A549 (cell line): ENCODE measurements at regions not wholly inside any gene's neighbourhood (a gene's known extent, or its start where the extent isn't known, plus 50 kb on each side); places are given as distances from the start of the nearest gene placed in this dataset.
"Not testable (repeated sequence)": the region's sequence is repeated elsewhere in the genome, so short reads cannot be mapped to it uniquely, and the experiment has no call there.

ENCODE experiments used
- ATAC-seq, 2 experiments: fragments of 200-7000 bp in 1 of 2; fragments of >200 bp in 1 of 2; cut with Nextera tagmentation in 1 of 2; cut with Tn5 transposase in 1 of 2; 3 replicates each; pipeline versions ENCODE4 v1.8.0 to v1.9.1; 2018 to 2020; ENCODE audit warnings: mild to moderate bottlenecking in 1 of 2, moderate library complexity in 1 of 2
- CTCF ChIA-PET: fragments of 300-600 bp; sonication (Branson Sonifier 250); formaldehyde crosslinking; extraction: SDS; loops from one replicate; lab custom pipeline; 2021; ENCODE audit warnings: antibody characterized with exemption, inconsistent platforms; lab: Yijun Ruan, JAX
- POLR2A ChIA-PET: fragments of 350-600 bp; formaldehyde crosslinking; extraction: SDS; loops from one replicate; lab custom pipeline; 2021; ENCODE audit warnings: antibody characterized with exemption, inconsistent platforms; lab: Yijun Ruan, JAX
- DNase-seq, 2 experiments: peaks; one replicate each; pipeline versions ENCODE4 v3.0.0 to v3.0.0-alpha.2; 2011 to 2016; ENCODE audit warnings: low read depth in 1 of 2, low spot score in 1 of 2
- FAIRE-seq: peaks from 2 replicates; lab custom pipeline; 2011; peaks lifted over from hg19 to GRCh38; lab: Jason Lieb, UNC
- H3K27ac ChIP-seq, 2 experiments: fragments of >200 bp; sonication (Bioruptor Twin); formaldehyde crosslinking; 3 replicates each; pipeline ENCODE4 v1.5.1; 2016 to 2017
- H3K4me1 ChIP-seq: fragments of >200 bp; sonication (Bioruptor Twin); formaldehyde crosslinking; 3 replicates; pipeline ENCODE4 v1.6.1; 2016
- H3K4me2 ChIP-seq: fragments of >200 bp; sonication (Bioruptor Twin); formaldehyde crosslinking; 3 replicates; pipeline ENCODE4 v1.6.1; 2016
- H3K4me3 ChIP-seq: fragments of >200 bp; sonication (Bioruptor Twin); formaldehyde crosslinking; 3 replicates; pipeline ENCODE4 v1.5.1; 2016
- H3K9me3 ChIP-seq: fragments of >200 bp; sonication (Bioruptor Twin); formaldehyde crosslinking; 3 replicates; pipeline ENCODE4 v1.6.1; 2016
- CHD2 ChIP-seq: fragments of 150-350 bp; IDR thresholded peaks from 2 replicates; pipeline ENCODE4 v1.6.1; 2014; ENCODE audit warnings: low read length; ENCODE audit not compliant: partially characterized antibody
- EHF ChIP-seq: fragments of 250-450 bp; sonication (Bioruptor Pico); IDR thresholded peaks from 2 replicates; pipeline ENCODE4 v1.5.0; 2020; ENCODE audit warnings: mild to moderate bottlenecking
- ESRRA ChIP-seq: fragments of 150-350 bp; IDR thresholded peaks from 2 replicates; pipeline ENCODE4 v1.6.1; 2014; ENCODE audit warnings: mild to moderate bottlenecking, low read length, borderline replicate concordance
- HEYL ChIP-seq: fragments of 250-450 bp; sonication (Bioruptor Pico); IDR thresholded peaks from 2 replicates; pipeline ENCODE4 v1.8.0; 2021; ENCODE audit warnings: mild to moderate bottlenecking, moderate library complexity
- JUN ChIP-seq, 2 experiments: fragments of >200 bp; sonication (Bioruptor Twin); formaldehyde crosslinking; IDR thresholded peaks; 2 replicates in 1 of 2; 3 replicates in 1 of 2; pipeline ENCODE4 v1.6.1; 2016 to 2017
- KDM5A ChIP-seq: fragments of 200-600 bp; sonication (generic); IDR thresholded peaks from 2 replicates; pipeline ENCODE4 v1.6.1; 2016; ENCODE audit warnings: antibody characterized with exemption, mild to moderate bottlenecking
- MAFK ChIP-seq: fragments of 450-650 bp; IDR thresholded peaks from 2 replicates; pipeline ENCODE4 v1.6.1; 2014; ENCODE audit not compliant: partially characterized antibody
- MYC ChIP-seq: IDR thresholded peaks from 2 replicates; pipeline ENCODE4 v1.6.1; 2012; ENCODE audit warnings: mild to moderate bottlenecking, inconsistent platforms, low read length, improper control_type of control experiment, borderline replicate concordance
- NFE2L2 ChIP-seq: fragments of 150-350 bp; conservative IDR thresholded peaks from 2 replicates; pipeline ENCODE4 v1.6.1; 2014; ENCODE audit warnings: low read length
- NPAS2 ChIP-seq: fragments of 250-450 bp; sonication (Bioruptor Pico); IDR thresholded peaks from 2 replicates; pipeline ENCODE4 v1.8.0; 2022; ENCODE audit warnings: mild to moderate bottlenecking, moderate library complexity, borderline replicate concordance
- POLR2A ChIP-seq: IDR thresholded peaks from 2 replicates; pipeline ENCODE4 v1.6.1; 2012; ENCODE audit warnings: mild to moderate bottlenecking, low read length
- TFCP2L1 ChIP-seq: fragments of 250-450 bp; sonication (Bioruptor Pico); IDR thresholded peaks from 2 replicates; pipeline ENCODE4 v1.5.0; 2021; ENCODE audit warnings: mild to moderate bottlenecking
- ZNF302 ChIP-seq: fragments of 250-450 bp; sonication (Bioruptor Pico); IDR thresholded peaks from 2 replicates; pipeline ENCODE4 v1.9.0; 2021; ENCODE audit warnings: inconsistent platforms, mild to moderate bottlenecking, moderate library complexity
- ZSCAN20 ChIP-seq: fragments of 250-450 bp; sonication (Bioruptor Pico); IDR thresholded peaks from 2 replicates; pipeline ENCODE4 v1.8.0; 2022; ENCODE audit warnings: mild to moderate bottlenecking, moderate library complexity
- WGBS: methylation state at CpG from one replicate; pipeline ENCODE4 v1.1.6; 2017; ENCODE audit errors: missing lambda C conversion rate; 5-methylcytosine and 5-hydroxymethylcytosine counted together
- TF ChIP-seq, protein P1 (sequence below): fragments of 200-600 bp; sonication (generic); IDR thresholded peaks from 2 replicates; pipeline ENCODE4 v1.6.1; 2016; ENCODE audit warnings: antibody characterized with exemption, mild to moderate bottlenecking, moderate library complexity
- TF ChIP-seq, protein P2 (sequence below): fragments of 250-450 bp; sonication (Bioruptor Pico); IDR thresholded peaks from 2 replicates; pipeline ENCODE4 v1.5.0; 2021; ENCODE audit warnings: mild to moderate bottlenecking, moderate library complexity, borderline replicate concordance

DNA sequence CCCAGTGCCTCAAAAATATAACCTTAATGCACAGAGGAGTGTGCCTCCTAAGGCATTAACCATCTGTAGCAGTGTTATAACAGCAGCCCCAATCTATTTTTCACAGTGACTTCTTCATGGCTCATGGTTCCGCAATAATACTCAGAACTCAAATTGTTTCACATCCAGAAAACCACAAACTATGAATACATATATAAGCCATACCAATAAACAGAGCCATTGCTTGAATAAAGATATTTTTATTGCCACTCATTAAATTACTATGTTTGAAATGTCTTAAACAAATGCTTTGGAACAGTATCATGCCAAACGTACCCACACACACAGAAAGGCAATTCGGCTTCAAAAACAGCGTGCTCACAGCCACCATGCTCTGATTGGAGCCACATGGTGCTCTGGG is 629.3 kb upstream of the NRP1 start:
- 83% methylated on average over 4 of the region's 4 CpGs for WGBS
- no peaks in the 10 kb centered on the region for H3K4me1 ChIP-seq
- DNase-seq (no peak), ATAC-seq (no peak), FAIRE-seq (no peak)
- TF ChIP-seq CHD2, result no peak
- TF ChIP-seq NPAS2 (CRISPR knock-in tag), result no peak
- no peak for TF ChIP-seq HEYL (CRISPR knock-in tag)
- TF ChIP-seq POLR2A, result no peak
- TF ChIP-seq ESRRA, result no peak
- TF ChIP-seq, protein P1, sequence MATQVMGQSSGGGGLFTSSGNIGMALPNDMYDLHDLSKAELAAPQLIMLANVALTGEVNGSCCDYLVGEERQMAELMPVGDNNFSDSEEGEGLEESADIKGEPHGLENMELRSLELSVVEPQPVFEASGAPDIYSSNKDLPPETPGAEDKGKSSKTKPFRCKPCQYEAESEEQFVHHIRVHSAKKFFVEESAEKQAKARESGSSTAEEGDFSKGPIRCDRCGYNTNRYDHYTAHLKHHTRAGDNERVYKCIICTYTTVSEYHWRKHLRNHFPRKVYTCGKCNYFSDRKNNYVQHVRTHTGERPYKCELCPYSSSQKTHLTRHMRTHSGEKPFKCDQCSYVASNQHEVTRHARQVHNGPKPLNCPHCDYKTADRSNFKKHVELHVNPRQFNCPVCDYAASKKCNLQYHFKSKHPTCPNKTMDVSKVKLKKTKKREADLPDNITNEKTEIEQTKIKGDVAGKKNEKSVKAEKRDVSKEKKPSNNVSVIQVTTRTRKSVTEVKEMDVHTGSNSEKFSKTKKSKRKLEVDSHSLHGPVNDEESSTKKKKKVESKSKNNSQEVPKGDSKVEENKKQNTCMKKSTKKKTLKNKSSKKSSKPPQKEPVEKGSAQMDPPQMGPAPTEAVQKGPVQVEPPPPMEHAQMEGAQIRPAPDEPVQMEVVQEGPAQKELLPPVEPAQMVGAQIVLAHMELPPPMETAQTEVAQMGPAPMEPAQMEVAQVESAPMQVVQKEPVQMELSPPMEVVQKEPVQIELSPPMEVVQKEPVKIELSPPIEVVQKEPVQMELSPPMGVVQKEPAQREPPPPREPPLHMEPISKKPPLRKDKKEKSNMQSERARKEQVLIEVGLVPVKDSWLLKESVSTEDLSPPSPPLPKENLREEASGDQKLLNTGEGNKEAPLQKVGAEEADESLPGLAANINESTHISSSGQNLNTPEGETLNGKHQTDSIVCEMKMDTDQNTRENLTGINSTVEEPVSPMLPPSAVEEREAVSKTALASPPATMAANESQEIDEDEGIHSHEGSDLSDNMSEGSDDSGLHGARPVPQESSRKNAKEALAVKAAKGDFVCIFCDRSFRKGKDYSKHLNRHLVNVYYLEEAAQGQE, result no peak
- no peak for TF ChIP-seq NFE2L2
- no peak for TF ChIP-seq KDM5A
- no peak for TF ChIP-seq ZNF302
- TF ChIP-seq ZSCAN20 (CRISPR knock-in tag), result no peak
- TF ChIP-seq MYC, result no peak
- no peak for TF ChIP-seq EHF (CRISPR knock-in tag)
- TF ChIP-seq, protein P2, sequence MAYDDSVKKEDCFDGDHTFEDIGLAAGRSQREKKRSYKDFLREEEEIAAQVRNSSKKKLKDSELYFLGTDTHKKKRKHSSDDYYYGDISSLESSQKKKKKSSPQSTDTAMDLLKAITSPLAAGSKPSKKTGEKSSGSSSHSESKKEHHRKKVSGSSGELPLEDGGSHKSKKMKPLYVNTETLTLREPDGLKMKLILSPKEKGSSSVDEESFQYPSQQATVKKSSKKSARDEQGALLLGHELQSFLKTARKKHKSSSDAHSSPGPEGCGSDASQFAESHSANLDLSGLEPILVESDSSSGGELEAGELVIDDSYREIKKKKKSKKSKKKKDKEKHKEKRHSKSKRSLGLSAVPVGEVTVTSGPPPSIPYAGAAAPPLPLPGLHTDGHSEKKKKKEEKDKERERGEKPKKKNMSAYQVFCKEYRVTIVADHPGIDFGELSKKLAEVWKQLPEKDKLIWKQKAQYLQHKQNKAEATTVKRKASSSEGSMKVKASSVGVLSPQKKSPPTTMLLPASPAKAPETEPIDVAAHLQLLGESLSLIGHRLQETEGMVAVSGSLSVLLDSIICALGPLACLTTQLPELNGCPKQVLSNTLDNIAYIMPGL (CRISPR knock-in tag), result no peak
- no peak for TF ChIP-seq TFCP2L1
- no peak overlapping the region for H3K4me3 ChIP-seq
- ChIA-PET CTCF (no interaction called here), POLR2A (no interaction called here)
- H3K4me2 ChIP-seq, result no peak overlapping the region
- H3K9me3 ChIP-seq, result no peaks in the 10 kb centered on the region
- H3K27ac ChIP-seq, result no peak overlapping the region

DNA sequence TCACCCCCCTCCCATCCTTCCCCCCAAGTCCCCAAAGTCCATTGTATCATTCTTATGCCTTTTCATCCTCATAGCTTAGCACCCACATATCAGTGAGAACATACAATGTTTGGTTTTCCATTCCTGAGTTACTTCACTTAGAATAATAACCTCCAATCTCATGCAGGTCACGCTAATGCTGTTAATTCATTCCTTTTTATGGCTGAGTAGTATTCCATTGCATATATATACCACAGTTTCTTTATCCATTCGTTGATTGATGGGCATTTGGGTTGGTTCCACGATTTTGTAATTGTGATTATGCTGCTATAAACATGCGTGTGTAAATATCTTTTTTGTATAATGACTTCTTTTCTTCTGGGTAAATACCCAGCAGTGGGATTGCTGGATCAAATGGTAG is 621.9 kb upstream of the NRP1 start:
- DNase-seq, H3K4me3 ChIP-seq, H3K4me1 ChIP-seq, H3K4me2 ChIP-seq, ATAC-seq, POLR2A ChIA-PET, FAIRE-seq, H3K9me3 ChIP-seq, H3K27ac ChIP-seq: not testable (repeated sequence)
- 44% methylated on average over 4 of the region's 4 CpGs for WGBS
- CTCF ChIA-PET, result interaction anchor here (0.6 kb wide), 1 partner anchor 1053 kb away, joined by 3 read pairs; no protein-coding TSS in a partner anchor

DNA sequence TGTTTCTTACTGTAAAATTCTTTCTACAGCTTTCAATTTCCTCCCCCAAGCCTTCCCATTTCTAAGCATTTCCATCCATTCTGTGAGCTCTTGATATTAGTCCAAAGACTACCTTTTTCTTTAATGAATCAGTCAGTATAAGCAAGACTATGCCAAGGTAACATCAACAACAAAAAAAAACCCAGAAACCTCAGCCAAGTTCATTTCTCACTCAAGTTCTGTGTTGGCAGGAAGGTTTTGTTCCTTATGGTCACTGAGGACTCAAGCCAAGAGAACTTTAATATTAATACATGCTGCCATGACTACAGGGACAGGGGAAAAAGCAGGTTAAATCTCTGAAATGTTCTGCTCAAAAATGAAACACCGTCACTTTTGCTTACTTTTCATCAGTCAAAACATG is 621.2 kb upstream of the NRP1 start:
- DNase-seq (no peak), FAIRE-seq (no peak), ATAC-seq (no peak; a peak in 1 of 6 replicates)
- WGBS, result 91% methylated on average over 1 of the region's 1 CpG
- no peak overlapping the region for H3K4me3 ChIP-seq
- no peak overlapping the region for H3K27ac ChIP-seq
- CTCF ChIA-PET, result interaction anchor here (0.6 kb wide), 1 partner anchor 1054 kb away, joined by 3 read pairs; no protein-coding TSS in a partner anchor
- no peak overlapping the region for H3K4me2 ChIP-seq
- TF ChIP-seq JUN (IDR thresholded peaks at IDR 0.05) (no peak), MAFK (no peak)
- POLR2A ChIA-PET, result no interaction called here
- no peaks in the 10 kb centered on the region for H3K4me1 ChIP-seq
- no peaks in the 10 kb centered on the region for H3K9me3 ChIP-seq
